WTC11 (cell line): ENCODE measurements at regions not wholly inside any gene's neighbourhood (a gene's known extent, or its start where the extent isn't known, plus 50 kb on each side); places are given as distances from the start of the nearest gene placed in this dataset.
"Not testable (repeated sequence)": the region's sequence is repeated elsewhere in the genome, so short reads cannot be mapped to it uniquely, and the experiment has no call there.

Experiments used
- ATAC-seq: fragments of 200-7000 bp; cut with Tn5 transposase; 2 replicates; pipeline ENCODE4 v1.10.0; 2021; ENCODE audit warnings: mild to moderate bottlenecking, moderate library complexity
- CTCF ChIA-PET: fragments of 300-600 bp; sonication (Branson Sonifier 250); formaldehyde crosslinking; loops from one replicate; lab custom pipeline; 2021; ENCODE audit warnings: antibody characterized with exemption; lab: Charles Lee
- POLR2A ChIA-PET: fragments of 350-600 bp; sonication (Branson Sonifier 250); formaldehyde crosslinking; loops from one replicate; lab custom pipeline; 2021; ENCODE audit warnings: antibody characterized with exemption; lab: Charles Lee
- DNase-seq: peaks from one replicate; pipeline ENCODE4 v3.0.0; 2021; ENCODE audit warnings: low spot score
- H3K27ac Mint-ChIP-seq: 2 replicates; pipeline ENCODE4 v1.8.0; 2021; ENCODE audit warnings: mixed read lengths
- H3K27me3 Mint-ChIP-seq: 2 replicates; pipeline ENCODE4 v1.8.0; 2021; ENCODE audit warnings: low read depth, mild to moderate bottlenecking, moderate library complexity, mixed read lengths
- H3K36me3 Mint-ChIP-seq: 2 replicates; pipeline ENCODE4 v1.8.0; 2021; ENCODE audit warnings: mixed read lengths
- H3K4me1 Mint-ChIP-seq: 2 replicates; pipeline ENCODE4 v1.8.0; 2022; ENCODE audit warnings: mixed read lengths
- H3K4me3 Mint-ChIP-seq: 2 replicates; pipeline ENCODE4 v1.8.0; 2021; ENCODE audit warnings: mild to moderate bottlenecking, moderate library complexity, mixed read lengths
- H3K9me3 Mint-ChIP-seq: 2 replicates; pipeline ENCODE4 v1.8.0; 2021; ENCODE audit warnings: mixed read lengths
- ATF2 ChIP-seq: sonication (generic); formaldehyde crosslinking; IDR thresholded peaks from 2 replicates; pipeline ENCODE4 v1.8.1; 2022; ENCODE audit warnings: low read depth, missing genetic modification reagents, borderline replicate concordance
- ATF3 ChIP-seq: sonication (generic); formaldehyde crosslinking; conservative IDR thresholded peaks from 2 replicates; pipeline ENCODE4 v1.8.1; 2022; ENCODE audit warnings: mild to moderate bottlenecking, missing genetic modification reagents
- ATF6 ChIP-seq: sonication (generic); formaldehyde crosslinking; IDR thresholded peaks from 2 replicates; pipeline ENCODE4 v1.8.1; 2023; ENCODE audit warnings: mild to moderate bottlenecking, missing genetic modification reagents
- CREB1 ChIP-seq: sonication (generic); formaldehyde crosslinking; IDR thresholded peaks from 2 replicates; pipeline ENCODE4 v1.8.0; 2023; ENCODE audit warnings: mild to moderate bottlenecking, missing genetic modification reagents
- E2F4 ChIP-seq: sonication (generic); formaldehyde crosslinking; IDR thresholded peaks from 2 replicates; pipeline ENCODE4 v1.8.1; 2022; ENCODE audit warnings: low read depth, mild to moderate bottlenecking, moderate library complexity, missing genetic modification reagents, borderline replicate concordance
- ERG ChIP-seq: fragments of 250-450 bp; sonication (Bioruptor Pico); IDR thresholded peaks from 2 replicates; pipeline ENCODE4 v1.8.0; 2021; ENCODE audit warnings: mild to moderate bottlenecking
- FOXP1 ChIP-seq: sonication (generic); formaldehyde crosslinking; IDR thresholded peaks from 2 replicates; pipeline ENCODE4 v1.8.0; 2022; ENCODE audit warnings: missing genetic modification reagents, mild to moderate bottlenecking, moderate library complexity, borderline replicate concordance
- HMGA2 ChIP-seq: fragments of 250-450 bp; sonication (Bioruptor Pico); IDR thresholded peaks from 2 replicates; pipeline ENCODE4 v1.4.0; 2021; ENCODE audit warnings: mild to moderate bottlenecking, moderate library complexity
- IRF2 ChIP-seq: sonication (generic); formaldehyde crosslinking; IDR thresholded peaks from 2 replicates; pipeline ENCODE4 v1.8.0; 2022; ENCODE audit warnings: low read depth, missing genetic modification reagents, borderline replicate concordance
- PRRX2 ChIP-seq: fragments of 250-450 bp; sonication (Bioruptor Pico); IDR thresholded peaks from 2 replicates; pipeline ENCODE4 v1.8.0; 2021; ENCODE audit warnings: mild to moderate bottlenecking
- ZNF396 ChIP-seq: fragments of 250-450 bp; sonication (Bioruptor Pico); IDR thresholded peaks from 2 replicates; pipeline ENCODE4 v1.8.0; 2021; ENCODE audit warnings: mild to moderate bottlenecking, moderate library complexity, borderline replicate concordance
- ZNF423 ChIP-seq: fragments of 250-450 bp; sonication (Bioruptor Pico); IDR thresholded peaks from 2 replicates; pipeline ENCODE4 v2.1.2; 2022; ENCODE audit warnings: mild to moderate bottlenecking, moderate library complexity
- ZNF512 ChIP-seq: sonication (generic); formaldehyde crosslinking; IDR thresholded peaks from 2 replicates; pipeline ENCODE4 v1.8.1; 2022; ENCODE audit warnings: missing genetic modification reagents, borderline replicate concordance
- ZNF532 ChIP-seq: fragments of 250-450 bp; sonication (Bioruptor Pico); IDR thresholded peaks from 2 replicates; pipeline ENCODE4 v1.9.0; 2021; ENCODE audit warnings: mild to moderate bottlenecking, borderline replicate concordance
- ZNF671 ChIP-seq: fragments of 250-450 bp; sonication (Bioruptor Pico); IDR thresholded peaks from 2 replicates; pipeline ENCODE4 v1.8.0; 2021; ENCODE audit warnings: mild to moderate bottlenecking

- H3K4me1 Mint-ChIP-seq: no peaks in the 10 kb centered on the region
- no peak for ATAC-seq
- H3K4me3 Mint-ChIP-seq: no peak overlapping the region
- TF ChIP-seq HMGA2 (CRISPR knock-in tag) (no peak), ZNF396 (CRISPR knock-in tag) (no peak), CREB1 (CRISPR knock-in tag) (no peak), ZNF671 (CRISPR knock-in tag) (no peak), ATF2 (no peak), IRF2 (no peak), ZNF532 (no peak), ZNF423 (CRISPR knock-in tag) (no peak), ZNF512 (CRISPR knock-in tag) (no peak), PRRX2 (CRISPR knock-in tag) (no peak), E2F4 (CRISPR knock-in tag) (no peak), ATF3 (CRISPR knock-in tag) (no peak), FOXP1 (no peak), ERG (CRISPR knock-in tag) (no peak), ATF6 (CRISPR knock-in tag) (no peak)
- TF ChIP-seq, all 79 proteins: peak for 0
- Mint-ChIP-seq H3K9me3 (peaks cover 12% of the 10 kb centered on the region), H3K36me3 (no peaks in the 10 kb centered on the region), H3K27ac (no peak overlapping the region), H3K27me3 (no peaks in the 10 kb centered on the region)
- no peak for DNase-seq
- POLR2A ChIA-PET: no interaction called here
- CTCF ChIA-PET: no interaction called here
These were observed 107.2 kb upstream of the UBE2E3 start for GRCh38 chr2:180873219-180873618.

GRCh38 chr2:180872781-180873180 lies 107.6 kb upstream of the UBE2E3 start:
- H3K36me3 Mint-ChIP-seq, CTCF ChIA-PET, DNase-seq, H3K4me3 Mint-ChIP-seq, H3K27me3 Mint-ChIP-seq, ATAC-seq, POLR2A ChIA-PET, H3K4me1 Mint-ChIP-seq, H3K27ac Mint-ChIP-seq: not testable (repeated sequence)
- H3K9me3 Mint-ChIP-seq: peaks cover 12% of the 10 kb centered on the region
